HG03460 (cell line): ENCODE measurements at regions not wholly inside any gene's neighbourhood (a gene's known extent, or its start where the extent isn't known, plus 50 kb on each side); places are given as distances from the start of the nearest gene placed in this dataset.
"Not testable (repeated sequence)": the region's sequence is repeated elsewhere in the genome, so short reads cannot be mapped to it uniquely, and the experiment has no call there.

Experiments used
- ATAC-seq: cut with Tn5 transposase; IDR thresholded peaks from one replicate; pipeline ENCODE4 v1.9.1; 2021; ENCODE audit not compliant: unreplicated experiment

- no peak for ATAC-seq
These were observed 62.8 kb upstream of the ATP12A start for GRCh38 chr13:24617256-24618010.

DNA sequence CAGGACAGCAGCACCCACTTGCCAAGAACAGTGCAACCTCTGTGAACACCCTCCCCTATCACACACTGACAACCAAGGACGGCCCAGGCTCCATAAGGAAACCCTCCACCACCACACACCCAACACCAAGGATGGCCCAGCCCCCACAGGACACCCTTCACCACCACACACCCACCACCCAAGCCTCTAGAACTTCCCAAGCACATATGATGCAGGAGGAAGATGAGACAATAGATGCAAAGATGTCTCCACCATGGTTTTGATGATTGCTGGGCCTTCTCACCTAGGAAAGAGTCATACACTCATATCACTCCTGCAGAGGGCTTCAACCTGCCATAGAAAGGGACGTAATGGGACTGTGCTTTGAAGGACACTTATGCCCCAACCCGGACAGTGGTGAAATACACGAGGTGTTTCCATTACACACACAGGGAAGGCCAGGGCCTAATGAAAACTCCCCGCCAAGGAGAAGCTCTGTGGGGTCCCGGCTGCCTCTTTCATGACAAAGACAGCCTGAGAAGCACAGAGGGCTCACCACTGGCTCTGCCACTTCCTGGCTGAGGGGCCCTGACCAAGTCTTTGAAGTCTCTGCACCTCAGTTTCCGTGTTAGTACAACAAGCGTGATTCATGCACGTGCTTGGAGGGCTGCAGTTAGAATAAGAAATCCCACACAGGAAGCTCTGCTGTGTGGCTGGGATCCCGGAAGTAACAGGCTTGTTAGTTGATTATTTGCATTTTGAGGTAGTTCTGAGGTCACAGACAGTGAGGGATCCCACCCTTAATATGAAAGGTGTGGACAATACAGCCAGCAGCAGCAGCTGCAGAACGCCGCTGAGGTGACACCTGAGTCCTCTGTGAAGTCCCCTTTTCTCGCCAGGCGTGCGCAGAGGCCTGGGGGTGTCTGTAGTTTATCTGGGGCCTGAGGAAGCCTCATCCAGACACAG lies 61.9 kb upstream of the ATP12A start:
- peak; percentile 91 for ATAC-seq

DNA sequence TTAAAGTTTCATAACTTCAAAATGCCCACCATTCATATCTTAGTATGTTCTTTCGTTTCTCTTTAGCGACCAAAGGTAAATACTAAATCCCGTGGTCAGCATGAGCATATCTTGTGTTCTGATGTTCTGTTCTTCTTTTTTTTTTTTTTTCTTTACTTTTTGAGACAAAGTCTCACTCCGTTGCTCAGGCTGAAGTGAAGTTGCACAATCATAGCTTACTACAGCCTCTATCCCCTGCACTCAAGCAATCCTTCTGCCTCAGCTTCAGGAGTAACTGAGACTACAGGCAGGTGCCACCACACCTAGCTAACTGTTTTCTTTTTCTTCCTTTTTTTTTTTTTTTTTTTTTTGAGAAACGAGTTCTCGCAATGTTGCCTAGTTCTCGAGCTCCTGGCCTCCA lies 60.9 kb upstream of the ATP12A start:
- ATAC-seq, result no peak

DNA sequence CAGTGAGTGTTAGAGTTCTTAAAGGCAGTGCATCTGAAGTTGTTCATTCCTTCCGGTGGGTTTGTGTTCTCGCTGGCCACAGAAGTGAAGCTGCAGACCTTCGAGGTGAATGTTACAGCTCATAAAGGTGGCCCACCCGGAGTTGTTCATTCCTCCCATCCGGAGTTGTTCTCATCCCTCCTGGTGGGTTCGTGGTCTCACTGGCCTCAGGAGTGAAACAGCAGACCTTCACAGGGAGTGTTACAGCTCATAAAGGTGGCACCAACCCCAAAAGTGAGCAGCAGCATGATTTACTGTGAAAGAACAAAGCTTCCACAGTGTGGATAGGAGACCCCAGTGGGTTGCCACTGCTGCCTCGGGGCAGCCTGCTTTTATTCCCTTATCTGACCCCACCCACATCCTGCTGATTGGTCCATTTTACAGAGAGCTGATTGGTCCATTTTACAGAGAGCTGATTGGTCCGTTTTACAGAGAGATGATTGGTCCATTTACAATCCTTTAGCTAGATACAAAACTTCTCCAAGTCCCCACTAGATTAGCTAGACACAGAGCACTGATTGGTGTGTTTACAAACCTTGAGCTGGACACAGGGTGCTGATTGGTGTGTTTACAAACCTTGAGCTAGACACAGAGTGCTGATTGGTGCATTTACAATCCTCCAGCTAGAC lies 57.6 kb upstream of the ATP12A start:
- ATAC-seq, result not testable (repeated sequence)

DNA sequence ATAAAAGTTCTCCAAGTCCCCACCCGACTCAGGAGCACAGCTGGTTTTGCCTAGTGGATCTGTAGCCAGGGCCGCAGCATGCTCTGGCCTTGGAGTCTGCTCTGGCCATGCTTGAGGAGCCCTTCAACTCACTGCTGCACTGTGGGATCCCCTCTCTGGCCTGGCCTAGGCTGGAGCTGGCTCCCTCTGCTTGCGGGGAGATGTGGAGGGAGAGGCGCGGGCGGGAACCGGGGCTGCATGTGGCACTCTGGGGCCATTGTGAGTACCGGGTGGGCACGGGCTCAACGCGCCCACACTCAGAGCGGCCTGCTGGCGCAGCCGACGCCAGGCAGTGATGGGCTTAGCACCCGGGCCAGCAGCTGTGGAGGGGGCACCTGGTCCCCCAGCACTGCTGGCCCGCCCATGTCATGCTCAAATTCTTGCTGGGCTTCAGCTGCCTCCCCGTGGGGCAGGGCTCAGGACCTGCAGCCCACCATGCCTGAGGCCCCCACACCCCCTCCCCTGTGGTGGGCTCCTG lies 57.0 kb upstream of the ATP12A start:
- no peak for ATAC-seq

DNA sequence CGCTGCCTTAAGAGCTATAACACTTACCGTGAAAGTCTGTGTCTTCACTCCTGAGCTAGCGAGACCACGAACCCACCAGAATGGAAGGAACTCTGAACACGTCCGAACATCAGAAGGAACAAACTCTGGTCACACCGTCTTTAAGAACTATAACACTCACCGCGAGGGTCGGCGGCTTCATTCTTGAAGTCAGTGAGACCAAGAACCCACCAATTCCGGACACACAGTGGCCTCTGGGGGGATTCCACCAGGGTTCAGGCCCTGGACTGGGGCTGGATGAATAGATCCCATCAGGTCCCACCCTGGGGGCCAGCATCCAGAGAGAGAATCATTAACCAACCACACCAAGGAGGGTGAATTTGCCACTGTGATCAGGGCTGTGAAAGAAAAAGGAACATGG lies 55.8 kb upstream of the ATP12A start:
- no peak for ATAC-seq

- no peak for ATAC-seq
These were observed 55.4 kb upstream of the ATP12A start for GRCh38 chr13:24624801-24625231.

GRCh38 chr13:24625331-24625731 lies 54.9 kb upstream of the ATP12A start:
- ATAC-seq, result no peak

DNA sequence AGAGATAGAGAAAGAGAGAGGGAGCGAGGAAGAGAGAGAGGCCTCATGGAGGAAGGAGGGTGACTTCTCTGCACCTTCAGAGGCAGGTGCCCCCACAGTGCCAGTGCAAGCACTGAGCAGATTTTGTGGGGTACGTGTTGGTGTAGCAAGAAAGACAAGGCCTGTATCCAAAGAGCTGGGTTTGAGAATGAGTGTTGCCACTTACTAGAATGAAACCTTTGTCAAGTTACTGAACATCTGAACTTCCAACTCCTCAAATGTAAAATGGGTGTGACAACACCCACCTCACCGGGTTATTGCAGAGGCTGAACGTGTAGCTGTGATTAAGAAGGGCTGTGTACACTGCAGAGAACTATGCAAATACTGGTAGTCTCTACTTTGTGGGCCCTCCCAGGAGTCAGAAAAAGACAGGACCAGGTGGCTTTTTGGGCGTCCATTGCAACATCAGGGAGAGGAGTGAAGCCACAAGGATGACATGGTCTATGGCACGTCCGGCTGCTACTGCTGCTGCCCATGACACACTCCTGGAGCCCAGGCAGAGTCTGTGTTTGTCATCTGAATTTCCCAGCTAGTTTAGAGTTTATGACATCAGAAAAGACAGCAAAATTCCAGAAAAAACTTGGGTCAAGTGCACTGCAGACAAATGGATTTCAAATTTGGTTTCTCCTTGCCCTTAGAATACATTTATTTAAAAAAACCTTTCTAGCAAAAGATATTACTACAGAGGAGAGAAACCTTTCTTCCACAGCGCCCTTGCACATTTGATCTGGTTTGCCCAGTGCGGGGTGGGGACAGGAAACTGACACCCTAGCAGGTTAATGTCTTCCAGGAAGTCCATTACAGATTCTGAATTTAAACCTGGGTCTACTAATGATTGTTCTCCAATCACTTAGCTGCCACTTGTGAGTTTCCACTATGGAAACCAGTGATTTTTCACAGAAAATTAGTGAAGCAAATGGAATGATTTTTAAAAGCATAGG lies 54.0 kb upstream of the ATP12A start:
- no peak for ATAC-seq

GRCh38 chr13:24627090-24627714 lies 53.0 kb upstream of the ATP12A start:
- no peak for ATAC-seq

- no peak for ATAC-seq
These were observed 52.3 kb upstream of the ATP12A start for GRCh38 chr13:24627946-24628345.

DNA sequence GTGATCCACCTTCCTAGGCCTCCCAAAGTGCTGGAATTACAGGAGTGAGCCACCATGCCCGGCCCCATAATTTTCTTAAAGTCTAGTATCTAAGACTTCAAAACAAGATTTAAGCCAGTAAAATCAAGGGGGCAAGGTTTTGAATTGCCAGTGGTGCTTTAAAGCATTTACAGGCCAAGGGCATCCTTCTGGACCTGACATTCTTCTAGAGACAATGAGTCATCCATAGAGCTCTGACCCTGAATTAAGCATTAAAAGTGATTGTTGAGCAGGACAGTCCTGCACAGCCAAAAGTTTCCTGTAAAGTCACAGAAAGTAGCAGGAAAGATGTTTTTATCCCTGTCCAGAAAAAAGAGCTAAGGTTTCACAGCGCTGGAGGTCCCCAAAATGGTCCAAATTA lies 50.9 kb upstream of the ATP12A start:
- ATAC-seq, result no peak

DNA sequence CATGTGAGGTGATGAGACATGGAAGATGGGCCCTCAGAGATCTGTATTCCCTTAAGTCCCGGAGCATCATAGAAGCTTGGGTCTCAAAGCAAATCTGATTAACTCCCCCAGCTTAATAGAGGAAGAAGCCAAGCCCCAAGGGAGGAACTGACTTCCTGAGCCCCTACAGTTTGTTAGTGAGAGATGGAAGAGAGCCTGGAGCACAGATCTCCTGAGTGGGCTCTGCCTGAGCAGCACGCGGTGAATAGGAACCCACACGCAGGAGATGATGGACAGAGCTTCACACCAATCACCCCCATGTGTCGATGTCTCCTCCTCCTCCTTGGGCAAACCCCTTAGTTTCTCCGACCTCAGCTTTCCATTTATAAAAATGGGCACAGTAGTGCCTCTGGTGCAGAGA lies 50.1 kb upstream of the ATP12A start:
- ATAC-seq, result no peak
